IMR-90 (cell line): ENCODE measurements at regions not wholly inside any gene's neighbourhood (a gene's known extent, or its start where the extent isn't known, plus 50 kb on each side); places are given as distances from the start of the nearest gene placed in this dataset.

Source experiments
- BHLHE40 ChIP-seq: fragments of 150-350 bp; IDR thresholded peaks from 2 replicates; pipeline ENCODE4 v1.6.1; 2016; ENCODE audit warnings: mild to moderate bottlenecking, low read depth, low read length
- CEBPB ChIP-seq: IDR thresholded peaks from 2 replicates; pipeline ENCODE4 v1.6.1; 2012; ENCODE audit warnings: low read depth, low read length, improper control_type of control experiment
- CTCF ChIP-seq: conservative IDR thresholded peaks from 2 replicates; pipeline ENCODE4 v1.5.1; 2012; ENCODE audit warnings: mild to moderate bottlenecking, low read depth, low read length, improper control_type of control experiment
- ELK1 ChIP-seq: fragments of 150-350 bp; IDR thresholded peaks from 2 replicates; pipeline ENCODE4 v1.6.1; 2016; ENCODE audit warnings: low read depth, mild to moderate bottlenecking, low read length, moderate library complexity, borderline replicate concordance
- FOS ChIP-seq: fragments of 150-350 bp; IDR thresholded peaks from 2 replicates; pipeline ENCODE4 v1.6.1; 2016; ENCODE audit warnings: low read depth, low read length
- MAZ ChIP-seq: IDR thresholded peaks from 2 replicates; pipeline ENCODE4 v1.6.1; 2012; ENCODE audit warnings: low read depth, mild to moderate bottlenecking, low read length, improper control_type of control experiment, moderate library complexity, borderline replicate concordance
- MXI1 ChIP-seq: IDR thresholded peaks from 2 replicates; pipeline ENCODE4 v1.6.1; 2012; ENCODE audit warnings: low read depth, mild to moderate bottlenecking, low read length, moderate library complexity, borderline replicate concordance
- NFE2L2 ChIP-seq: fragments of 150-350 bp; IDR thresholded peaks from 2 replicates; pipeline ENCODE4 v1.6.1; 2016; ENCODE audit warnings: low read depth, mild to moderate bottlenecking, low read length
- POLR2A ChIP-seq: IDR thresholded peaks from 2 replicates; pipeline ENCODE4 v1.6.1; 2012; ENCODE audit warnings: mild to moderate bottlenecking, low read depth, low read length
- RAD21 ChIP-seq: IDR thresholded peaks from 2 replicates; pipeline ENCODE4 v1.6.1; 2012; ENCODE audit warnings: low read length, improper control_type of control experiment
- RCOR1 ChIP-seq: IDR thresholded peaks from 2 replicates; pipeline ENCODE4 v1.6.1; 2012; ENCODE audit warnings: mild to moderate bottlenecking, low read length, improper control_type of control experiment; ENCODE audit not compliant: insufficient replicate concordance
- RFX5 ChIP-seq: IDR thresholded peaks from 2 replicates; pipeline ENCODE4 v1.8.0; 2012; ENCODE audit warnings: low read depth, mild to moderate bottlenecking, low read length, moderate library complexity
- SMC3 ChIP-seq: fragments of 150-350 bp; IDR thresholded peaks from 2 replicates; pipeline ENCODE4 v1.6.1; 2016; ENCODE audit warnings: low read depth, mild to moderate bottlenecking, antibody characterized with exemption, low read length, moderate library complexity
- USF2 ChIP-seq: fragments of 150-350 bp; IDR thresholded peaks from 2 replicates; pipeline ENCODE4 v1.6.1; 2017; ENCODE audit warnings: mild to moderate bottlenecking, antibody characterized with exemption, low read length, low read depth

GRCh38 chr13:55550624-55551023 is 1590.1 kb upstream of the PRR20A start:
- TF ChIP-seq ELK1 (no peak), MXI1 (no peak), CEBPB (no peak), RAD21 (no peak), CTCF (no peak), POLR2A (no peak), RFX5 (no peak), BHLHE40 (no peak), USF2 (no peak), FOS (no peak), NFE2L2 (no peak), SMC3 (no peak), RCOR1 (no peak), MAZ (no peak)
